D721Med (cell line): ENCODE measurements at regions not wholly inside any gene's neighbourhood (a gene's known extent, or its start where the extent isn't known, plus 50 kb on each side); places are given as distances from the start of the nearest gene placed in this dataset.

Source experiments
- DNase-seq: peaks from one replicate; pipeline ENCODE4 v3.0.0; 2011; ENCODE audit warnings: low spot score; ENCODE audit not compliant: insufficient read length
- FAIRE-seq: peaks from 2 replicates; lab custom pipeline; 2011; peaks lifted over from hg19 to GRCh38; lab: Jason Lieb, UNC
- CTCF ChIP-seq: IDR thresholded peaks from 2 replicates; pipeline ENCODE4 v1.5.1; 2012; ENCODE audit warnings: mild to moderate bottlenecking, control low read depth; ENCODE audit not compliant: insufficient read depth; ENCODE audit errors: missing control alignments

DNA sequence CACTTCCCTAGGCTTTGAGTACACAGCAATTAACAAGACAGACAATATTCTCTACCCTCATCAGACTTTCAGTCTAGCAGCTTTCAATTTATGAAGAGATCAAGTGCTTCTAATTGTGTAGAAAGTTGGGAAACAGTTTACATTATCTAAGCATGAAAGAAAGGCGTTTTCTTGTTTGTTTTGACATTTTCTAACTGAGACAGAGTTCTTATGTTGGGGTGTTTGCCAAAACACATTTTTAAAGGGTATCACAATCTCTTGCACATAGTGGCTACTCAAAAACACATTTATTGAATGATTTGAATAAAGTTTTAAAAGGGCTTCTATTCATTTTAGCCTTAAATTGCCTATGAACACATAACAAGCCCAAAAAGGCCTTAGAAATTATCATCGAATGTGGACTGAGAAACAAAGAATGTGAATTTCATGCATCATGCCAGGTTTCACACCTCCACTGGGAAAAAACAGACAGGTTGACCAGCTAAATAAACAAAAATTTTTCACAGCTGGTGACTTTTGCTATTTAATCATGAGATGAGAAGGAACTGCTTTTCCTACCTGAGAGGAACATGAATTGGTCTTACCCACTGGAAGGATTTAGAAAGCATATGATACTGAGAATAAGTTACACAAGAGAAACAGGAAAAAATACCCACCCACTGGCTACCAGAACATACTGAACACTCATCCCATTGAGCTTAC lies 394.5 kb upstream of the PKN2 start:
- no peak for DNase-seq
- no peak for TF ChIP-seq CTCF
- FAIRE-seq: no peak

DNA sequence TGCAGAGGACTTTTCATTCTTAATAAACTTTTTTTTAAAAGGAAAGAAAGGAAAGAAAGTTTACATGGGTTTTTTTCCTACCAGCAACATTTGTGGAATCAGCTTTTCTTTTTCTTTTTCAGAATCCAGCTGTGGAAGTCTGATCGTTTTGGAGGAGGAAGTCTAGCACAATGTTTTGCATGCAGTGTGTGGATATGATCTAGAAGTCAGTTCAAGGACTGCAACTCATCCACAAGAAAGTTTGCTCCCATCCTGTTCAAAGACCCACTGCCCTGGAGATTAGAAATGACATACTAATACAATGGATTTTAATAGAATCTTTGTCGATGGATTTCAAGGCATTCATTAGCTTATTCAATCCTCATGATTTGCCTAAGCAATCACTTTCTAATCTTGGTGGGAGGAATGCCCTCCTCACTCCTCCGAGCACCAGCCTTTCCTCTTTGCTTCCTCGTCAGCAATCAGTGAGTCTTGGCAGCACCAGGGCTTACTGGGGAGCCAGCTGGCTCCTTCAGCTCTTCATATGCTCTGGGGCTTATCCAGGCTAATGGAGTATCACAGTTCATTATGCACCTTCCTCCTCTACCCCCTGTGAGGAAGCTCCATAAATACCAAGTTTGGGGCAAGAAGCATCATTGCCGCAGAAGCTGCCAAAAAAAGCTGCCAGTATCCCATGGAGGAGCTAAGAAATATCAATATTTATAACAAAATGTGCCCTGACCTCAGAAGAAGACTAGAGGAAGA lies 392.3 kb upstream of the PKN2 start:
- FAIRE-seq (no peak), DNase-seq (peak; percentile 28)
- no peak for TF ChIP-seq CTCF

DNA sequence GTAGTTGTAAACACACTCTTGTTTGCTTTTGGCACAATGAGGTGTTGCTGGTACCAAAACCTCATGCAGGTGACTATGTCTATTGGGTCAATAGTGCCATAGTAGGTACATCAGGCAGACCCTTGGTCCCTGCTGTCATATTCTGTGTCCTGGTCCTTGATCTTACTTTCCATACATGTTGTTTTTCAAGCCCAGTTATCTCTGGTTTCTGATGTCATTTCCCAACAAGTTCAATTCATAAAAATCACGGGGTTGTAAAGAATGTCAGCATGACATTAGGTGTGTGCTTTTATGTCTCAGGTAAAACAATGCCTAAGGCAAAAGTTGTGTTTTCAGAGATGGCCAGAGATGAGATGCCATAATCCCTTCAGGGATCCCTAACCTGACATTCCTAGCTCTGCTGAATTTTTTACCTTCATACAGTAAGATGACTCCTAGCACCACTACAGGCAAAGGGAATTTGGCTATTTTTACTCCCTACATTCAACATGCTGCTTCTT lies 390.3 kb upstream of the PKN2 start:
- TF ChIP-seq CTCF: no peak
- FAIRE-seq (no peak), DNase-seq (no peak)

DNA sequence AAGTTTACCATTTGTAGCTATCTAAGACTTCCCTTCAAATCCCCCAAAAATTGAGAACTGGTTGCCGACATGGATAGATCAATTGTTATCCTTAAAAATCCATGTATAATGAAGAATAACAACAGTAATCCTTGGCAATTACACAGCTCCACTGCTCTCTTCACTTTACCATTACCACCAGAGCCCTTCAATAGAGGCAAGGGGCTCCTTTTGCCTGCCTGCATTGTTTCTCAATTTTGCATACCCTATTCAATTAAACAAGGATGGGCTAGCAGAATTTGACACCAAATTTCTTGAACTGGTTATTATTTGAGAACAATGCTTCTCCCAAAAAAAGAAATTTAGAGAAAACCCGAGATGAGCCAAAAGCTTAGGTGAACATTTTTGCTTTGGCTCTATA lies 387.8 kb upstream of the PKN2 start:
- FAIRE-seq (no peak), DNase-seq (no peak)
- no peak for TF ChIP-seq CTCF

DNA sequence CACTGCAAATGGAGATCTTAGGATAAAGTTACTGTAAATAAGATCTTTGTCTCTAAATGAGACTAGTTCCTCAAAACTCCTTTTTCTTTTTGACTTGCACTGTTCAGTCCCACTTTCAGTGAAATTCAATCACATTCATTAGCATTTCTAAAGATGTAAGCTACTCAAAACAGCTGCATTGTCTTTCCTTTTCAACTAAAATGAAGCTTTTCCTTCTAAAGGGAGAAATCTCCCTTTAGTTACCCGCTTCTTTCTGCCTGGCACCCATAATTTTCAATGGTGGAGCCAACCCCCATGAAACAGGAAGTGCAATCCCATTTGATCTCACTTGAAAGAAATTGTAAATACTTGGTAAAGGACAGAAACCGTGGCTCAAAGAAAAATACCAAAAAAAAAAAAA lies 387.4 kb upstream of the PKN2 start:
- no peak for TF ChIP-seq CTCF

GRCh38 chr1:88298506-88298905 lies 385.6 kb upstream of the PKN2 start:
- no peak for TF ChIP-seq CTCF

More for the DNA sequence above, 387.4 kb upstream of the PKN2 start:
- FAIRE-seq (no peak), DNase-seq (no peak)

More at GRCh38 chr1:88298506-88298905, 385.6 kb upstream of the PKN2 start:
- no peak for DNase-seq
- FAIRE-seq: no peak
